ENCODE measurements at regions not wholly inside any gene's neighbourhood (a gene's known extent, or its start where the extent isn't known, plus 50 kb on each side); places are given as distances from the start of the nearest gene placed in this dataset.

DNA sequence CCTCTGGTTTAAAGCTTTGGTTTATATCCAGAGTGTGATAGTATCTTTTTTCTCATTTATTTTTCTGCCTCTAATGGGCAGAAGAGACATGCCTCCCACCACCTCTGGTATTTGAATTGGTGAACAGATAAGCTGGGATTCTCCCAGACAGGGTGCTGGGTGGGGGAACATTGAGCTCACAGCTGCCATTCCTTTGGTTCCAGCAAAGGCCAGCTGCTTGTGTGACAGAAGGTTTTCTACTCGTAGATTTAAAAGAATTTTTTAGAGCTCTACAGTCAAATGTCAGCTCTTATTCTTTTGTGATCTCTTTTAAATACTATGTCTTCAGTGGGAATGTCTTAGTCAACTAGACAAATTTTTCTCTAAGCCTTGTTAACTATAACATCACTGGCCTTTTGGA, 54.7 kb upstream of the ADAMTS16 start:
- ChIA-PET POLR2A (no interaction called here), CTCF (no interaction called here)
- no peak overlapping the region for H3K4me3 Mint-ChIP-seq
- ATAC-seq (no peak), DNase-seq (no peak)
- no peak overlapping the region for H3K27ac Mint-ChIP-seq
- no peaks in the 10 kb centered on the region for H3K4me1 Mint-ChIP-seq
- intact Hi-C loops (cut with DNase I, micrococcal nuclease) = no loop called here
- peaks cover 2% of the 10 kb centered on the region for H3K27me3 Mint-ChIP-seq
- no peaks in the 10 kb centered on the region for H3K36me3 Mint-ChIP-seq (ENCODE audit: low read depth)
- no peaks in the 10 kb centered on the region for H3K9me3 Mint-ChIP-seq (ENCODE audit: low read depth)

DNA sequence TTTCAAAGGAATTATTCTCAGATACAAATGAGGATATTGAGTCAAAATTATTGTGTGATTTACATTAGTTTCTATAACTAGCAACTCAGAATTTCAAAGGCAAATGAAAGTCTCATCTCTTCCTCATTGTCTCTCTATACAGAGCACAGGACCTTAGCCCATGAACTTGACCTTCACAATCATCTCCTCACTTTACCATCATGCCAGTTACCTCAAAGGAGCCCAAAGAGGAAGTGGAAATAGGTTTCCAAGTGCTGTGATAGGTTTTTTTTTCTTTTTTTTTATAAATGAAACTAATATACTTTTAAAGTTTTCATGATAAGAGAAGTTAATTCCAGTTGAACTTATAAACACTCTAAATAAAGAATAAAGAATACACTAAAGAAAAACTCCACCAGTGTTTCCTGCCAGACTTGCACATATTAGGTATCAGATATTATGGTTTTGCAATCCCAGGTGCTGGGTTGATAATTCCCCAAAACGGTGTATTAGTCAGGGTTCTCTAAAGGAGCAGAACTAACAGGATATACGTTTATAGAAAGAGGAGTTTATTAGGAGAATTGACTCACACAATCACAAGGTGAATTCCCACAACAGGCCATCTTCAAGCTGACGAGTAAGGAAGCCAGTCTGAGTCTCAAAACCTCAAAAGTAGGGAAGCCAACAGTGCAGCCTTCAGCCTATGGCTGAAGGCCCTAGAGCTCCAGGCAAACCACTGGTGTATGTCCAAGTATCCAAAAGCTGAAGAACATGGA, 50.1 kb upstream of the ADAMTS16 start:
- H3K4me3 Mint-ChIP-seq = no peak overlapping the region
- H3K36me3 Mint-ChIP-seq (ENCODE audit: low read depth) = no peaks in the 10 kb centered on the region
- DNase-seq (no peak), ATAC-seq (no peak)
- no peaks in the 10 kb centered on the region for H3K4me1 Mint-ChIP-seq
- ChIA-PET CTCF (no interaction called here), POLR2A (no interaction called here)
- H3K27me3 Mint-ChIP-seq = peaks cover 3% of the 10 kb centered on the region
- no peak overlapping the region for H3K27ac Mint-ChIP-seq
- intact Hi-C loops (cut with DNase I, micrococcal nuclease) = no loop called here
- H3K9me3 Mint-ChIP-seq (ENCODE audit: low read depth) = no peaks in the 10 kb centered on the region

Data from activated CD4-positive, alpha-beta T cell treated with anti-CD3 and anti-CD28 coated beads for 36 hours (primary cell).